ENCODE measurements at regions not wholly inside any gene's neighbourhood (a gene's known extent, or its start where the extent isn't known, plus 50 kb on each side); places are given as distances from the start of the nearest gene placed in this dataset.

- no peaks in the 10 kb centered on the region for H3K36me3 Mint-ChIP-seq
These were observed 187.0 kb downstream of the HAUS1 start for GRCh38 chr18:46291149-46291548.

More at GRCh38 chr18:46291149-46291548, 187.0 kb downstream of the HAUS1 start:
- ATAC-seq (no peak), DNase-seq (ENCODE audit: low spot score) (no peak)
- no peak overlapping the region for H3K4me3 Mint-ChIP-seq
- no peak overlapping the region for H3K27ac Mint-ChIP-seq
- peaks cover 29% of the 10 kb centered on the region for H3K4me1 Mint-ChIP-seq
- H3K27me3 Mint-ChIP-seq (ENCODE audit: low read depth): no peaks in the 10 kb centered on the region; the same call in 1 of the 2 replicates
- H3K9me3 Mint-ChIP-seq: no peaks in the 10 kb centered on the region
- ChIA-PET POLR2A (no interaction called here), CTCF (interaction anchor here (1.2 to 2.7 kb wide), 4 partner anchors 10 to 367 kb away, joined by 4 to 23 read pairs (median 5); a partner anchor contains a TSS)
- TF ChIP-seq, protein P1, sequence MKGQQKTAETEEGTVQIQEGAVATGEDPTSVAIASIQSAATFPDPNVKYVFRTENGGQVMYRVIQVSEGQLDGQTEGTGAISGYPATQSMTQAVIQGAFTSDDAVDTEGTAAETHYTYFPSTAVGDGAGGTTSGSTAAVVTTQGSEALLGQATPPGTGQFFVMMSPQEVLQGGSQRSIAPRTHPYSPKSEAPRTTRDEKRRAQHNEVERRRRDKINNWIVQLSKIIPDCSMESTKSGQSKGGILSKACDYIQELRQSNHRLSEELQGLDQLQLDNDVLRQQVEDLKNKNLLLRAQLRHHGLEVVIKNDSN (CRISPR knock-in tag; IDR thresholded peaks at IDR 0.05): no peak
- TF ChIP-seq, protein P2, sequence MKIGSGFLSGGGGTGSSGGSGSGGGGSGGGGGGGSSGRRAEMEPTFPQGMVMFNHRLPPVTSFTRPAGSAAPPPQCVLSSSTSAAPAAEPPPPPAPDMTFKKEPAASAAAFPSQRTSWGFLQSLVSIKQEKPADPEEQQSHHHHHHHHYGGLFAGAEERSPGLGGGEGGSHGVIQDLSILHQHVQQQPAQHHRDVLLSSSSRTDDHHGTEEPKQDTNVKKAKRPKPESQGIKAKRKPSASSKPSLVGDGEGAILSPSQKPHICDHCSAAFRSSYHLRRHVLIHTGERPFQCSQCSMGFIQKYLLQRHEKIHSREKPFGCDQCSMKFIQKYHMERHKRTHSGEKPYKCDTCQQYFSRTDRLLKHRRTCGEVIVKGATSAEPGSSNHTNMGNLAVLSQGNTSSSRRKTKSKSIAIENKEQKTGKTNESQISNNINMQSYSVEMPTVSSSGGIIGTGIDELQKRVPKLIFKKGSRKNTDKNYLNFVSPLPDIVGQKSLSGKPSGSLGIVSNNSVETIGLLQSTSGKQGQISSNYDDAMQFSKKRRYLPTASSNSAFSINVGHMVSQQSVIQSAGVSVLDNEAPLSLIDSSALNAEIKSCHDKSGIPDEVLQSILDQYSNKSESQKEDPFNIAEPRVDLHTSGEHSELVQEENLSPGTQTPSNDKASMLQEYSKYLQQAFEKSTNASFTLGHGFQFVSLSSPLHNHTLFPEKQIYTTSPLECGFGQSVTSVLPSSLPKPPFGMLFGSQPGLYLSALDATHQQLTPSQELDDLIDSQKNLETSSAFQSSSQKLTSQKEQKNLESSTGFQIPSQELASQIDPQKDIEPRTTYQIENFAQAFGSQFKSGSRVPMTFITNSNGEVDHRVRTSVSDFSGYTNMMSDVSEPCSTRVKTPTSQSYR (CRISPR knock-in tag; IDR thresholded peaks at IDR 0.05): no peak
- TF ChIP-seq OVOL2 (CRISPR knock-in tag; IDR thresholded peaks at IDR 0.05; ENCODE audit: borderline replicate concordance) (no peak), ATF2 (CRISPR knock-in tag; IDR thresholded peaks at IDR 0.05; ENCODE audit: borderline replicate concordance, low read depth) (no peak), PRDM15 (CRISPR knock-in tag; IDR thresholded peaks at IDR 0.05) (no peak), ZNF219 (CRISPR knock-in tag; IDR thresholded peaks at IDR 0.05; ENCODE audit: borderline replicate concordance) (no peak), ZBTB43 (CRISPR knock-in tag; IDR thresholded peaks at IDR 0.05) (no peak), FOXP1 (CRISPR knock-in tag; IDR thresholded peaks at IDR 0.05; ENCODE audit: borderline replicate concordance) (no peak), MYBL2 (CRISPR knock-in tag; IDR thresholded peaks at IDR 0.05) (no peak), EMX1 (CRISPR knock-in tag; IDR thresholded peaks at IDR 0.05) (no peak), GRHL2 (CRISPR knock-in tag; IDR thresholded peaks at IDR 0.05; ENCODE audit: insufficient replicate concordance, severe bottlenecking) (no peak), E2F4 (CRISPR knock-in tag; IDR thresholded peaks at IDR 0.05; ENCODE audit: borderline replicate concordance, low read depth) (no peak), SMAD3 (CRISPR knock-in tag; IDR thresholded peaks at IDR 0.05; ENCODE audit: borderline replicate concordance) (no peak), USF2 (CRISPR knock-in tag; IDR thresholded peaks at IDR 0.05) (no peak), MXD4 (CRISPR knock-in tag; IDR thresholded peaks at IDR 0.05; ENCODE audit: borderline replicate concordance) (no peak), NR1H2 (CRISPR knock-in tag; IDR thresholded peaks at IDR 0.05) (no peak)
- TF ChIP-seq, protein P3, sequence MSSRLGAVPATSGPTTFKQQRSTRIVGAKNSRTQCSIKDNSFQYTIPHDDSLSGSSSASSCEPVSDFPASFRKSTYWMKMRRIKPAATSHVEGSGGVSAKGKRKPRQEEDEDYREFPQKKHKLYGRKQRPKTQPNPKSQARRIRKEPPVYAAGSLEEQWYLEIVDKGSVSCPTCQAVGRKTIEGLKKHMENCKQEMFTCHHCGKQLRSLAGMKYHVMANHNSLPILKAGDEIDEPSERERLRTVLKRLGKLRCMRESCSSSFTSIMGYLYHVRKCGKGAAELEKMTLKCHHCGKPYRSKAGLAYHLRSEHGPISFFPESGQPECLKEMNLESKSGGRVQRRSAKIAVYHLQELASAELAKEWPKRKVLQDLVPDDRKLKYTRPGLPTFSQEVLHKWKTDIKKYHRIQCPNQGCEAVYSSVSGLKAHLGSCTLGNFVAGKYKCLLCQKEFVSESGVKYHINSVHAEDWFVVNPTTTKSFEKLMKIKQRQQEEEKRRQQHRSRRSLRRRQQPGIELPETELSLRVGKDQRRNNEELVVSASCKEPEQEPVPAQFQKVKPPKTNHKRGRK (CRISPR knock-in tag; IDR thresholded peaks at IDR 0.05; ENCODE audit: borderline replicate concordance): no peak
- TF ChIP-seq, protein P4, sequence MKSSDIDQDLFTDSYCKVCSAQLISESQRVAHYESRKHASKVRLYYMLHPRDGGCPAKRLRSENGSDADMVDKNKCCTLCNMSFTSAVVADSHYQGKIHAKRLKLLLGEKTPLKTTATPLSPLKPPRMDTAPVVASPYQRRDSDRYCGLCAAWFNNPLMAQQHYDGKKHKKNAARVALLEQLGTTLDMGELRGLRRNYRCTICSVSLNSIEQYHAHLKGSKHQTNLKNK (CRISPR knock-in tag; IDR thresholded peaks at IDR 0.05): no peak
- TF ChIP-seq, protein P5, sequence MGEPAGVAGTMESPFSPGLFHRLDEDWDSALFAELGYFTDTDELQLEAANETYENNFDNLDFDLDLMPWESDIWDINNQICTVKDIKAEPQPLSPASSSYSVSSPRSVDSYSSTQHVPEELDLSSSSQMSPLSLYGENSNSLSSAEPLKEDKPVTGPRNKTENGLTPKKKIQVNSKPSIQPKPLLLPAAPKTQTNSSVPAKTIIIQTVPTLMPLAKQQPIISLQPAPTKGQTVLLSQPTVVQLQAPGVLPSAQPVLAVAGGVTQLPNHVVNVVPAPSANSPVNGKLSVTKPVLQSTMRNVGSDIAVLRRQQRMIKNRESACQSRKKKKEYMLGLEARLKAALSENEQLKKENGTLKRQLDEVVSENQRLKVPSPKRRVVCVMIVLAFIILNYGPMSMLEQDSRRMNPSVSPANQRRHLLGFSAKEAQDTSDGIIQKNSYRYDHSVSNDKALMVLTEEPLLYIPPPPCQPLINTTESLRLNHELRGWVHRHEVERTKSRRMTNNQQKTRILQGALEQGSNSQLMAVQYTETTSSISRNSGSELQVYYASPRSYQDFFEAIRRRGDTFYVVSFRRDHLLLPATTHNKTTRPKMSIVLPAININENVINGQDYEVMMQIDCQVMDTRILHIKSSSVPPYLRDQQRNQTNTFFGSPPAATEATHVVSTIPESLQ (CRISPR knock-in tag; IDR thresholded peaks at IDR 0.05): no peak
